GM12873 (cell line): ENCODE measurements at regions not wholly inside any gene's neighbourhood (a gene's known extent, or its start where the extent isn't known, plus 50 kb on each side); places are given as distances from the start of the nearest gene placed in this dataset.

Experiments used
- CTCF ChIP-seq: IDR thresholded peaks from 2 replicates; pipeline ENCODE4 v1.5.1; 2012; ENCODE audit warnings: low read depth, mild to moderate bottlenecking, moderate library complexity, low read length, control low read depth; ENCODE audit not compliant: insufficient read depth; ENCODE audit errors: missing control alignments

GRCh38 chr13:81846771-81847170 is 1505.8 kb upstream of the SPRY2 start:
- TF ChIP-seq CTCF = no peak

GRCh38 chr13:81821259-81821658 is 1480.3 kb upstream of the SPRY2 start:
- no peak for TF ChIP-seq CTCF

GRCh38 chr13:81800433-81800832 is 1459.5 kb upstream of the SPRY2 start:
- TF ChIP-seq CTCF = no peak

- TF ChIP-seq CTCF = no peak
Observed at GRCh38 chr13:81795710-81796109, 1454.8 kb upstream of the SPRY2 start.

- TF ChIP-seq CTCF = no peak
Observed at GRCh38 chr13:81791641-81792040, 1450.7 kb upstream of the SPRY2 start.

GRCh38 chr13:81781471-81781870 is 1440.5 kb upstream of the SPRY2 start:
- TF ChIP-seq CTCF = no peak

GRCh38 chr13:81779876-81780275 is 1439.0 kb upstream of the SPRY2 start:
- no peak for TF ChIP-seq CTCF
